HG02678 (cell line): ENCODE measurements at regions not wholly inside any gene's neighbourhood (a gene's known extent, or its start where the extent isn't known, plus 50 kb on each side); places are given as distances from the start of the nearest gene placed in this dataset.

ENCODE experiments used
- ATAC-seq: cut with Tn5 transposase; IDR thresholded peaks from one replicate; pipeline ENCODE4 v1.9.1; 2021; ENCODE audit warnings: mild to moderate bottlenecking, moderate library complexity; ENCODE audit not compliant: unreplicated experiment

DNA sequence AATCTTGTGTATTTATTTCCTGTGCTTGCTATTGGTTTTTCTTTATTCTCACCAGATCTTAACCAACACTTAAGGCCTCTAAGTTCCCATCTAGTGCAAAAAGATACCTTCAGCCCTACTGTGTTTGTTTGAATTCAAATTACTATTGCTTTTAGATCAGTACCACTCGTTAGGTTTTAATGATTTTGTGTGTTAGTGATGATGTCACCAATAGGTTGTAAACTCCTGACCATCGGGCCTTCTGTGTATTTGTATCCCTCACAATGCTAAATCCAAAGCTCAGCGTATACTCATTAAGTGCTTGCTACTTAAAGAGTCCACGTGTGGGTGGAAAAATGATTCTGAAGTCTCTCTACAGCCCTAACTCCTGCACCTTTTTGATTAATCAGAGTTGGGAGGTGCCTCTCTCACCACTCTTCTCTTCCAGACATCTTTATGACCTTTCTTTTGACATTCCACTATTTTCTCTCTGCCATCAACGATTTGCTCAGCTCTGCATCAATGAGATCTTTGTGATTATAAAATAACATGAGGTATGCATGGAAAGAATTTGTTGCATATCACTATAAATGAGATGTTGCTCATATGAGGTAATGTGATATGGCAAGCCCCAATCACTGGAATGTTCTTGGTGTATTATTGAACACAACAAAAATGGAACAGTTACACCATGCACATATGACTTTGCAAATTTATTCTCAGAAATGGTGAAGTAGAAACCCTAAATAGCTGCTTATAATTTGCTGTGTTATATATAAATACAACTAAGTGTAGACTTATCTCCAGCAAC, 55.1 kb upstream of the LAMA2 start:
- no peak for ATAC-seq

- no peak for ATAC-seq
These were observed 56.3 kb upstream of the LAMA2 start for GRCh38 chr6:128826606-128827005.

DNA sequence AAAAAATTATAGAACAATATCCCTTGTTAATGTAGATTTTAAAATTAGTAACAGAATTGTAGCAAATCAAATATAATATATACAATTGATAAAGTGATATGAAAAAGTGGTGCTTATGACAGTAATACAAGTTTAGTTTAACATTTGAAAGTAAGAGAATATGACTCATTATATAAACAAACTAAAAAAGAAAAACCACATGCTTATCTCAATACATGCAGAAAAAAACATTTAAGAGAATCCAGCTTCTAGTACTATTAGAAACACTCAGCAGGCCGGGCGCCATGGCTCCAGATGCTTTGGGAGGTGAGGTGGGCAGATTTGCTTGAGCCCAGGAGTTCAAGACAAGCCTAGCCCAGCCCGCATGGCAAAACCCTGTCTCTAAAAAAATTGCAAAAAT, 60.7 kb upstream of the LAMA2 start:
- ATAC-seq, result no peak

DNA sequence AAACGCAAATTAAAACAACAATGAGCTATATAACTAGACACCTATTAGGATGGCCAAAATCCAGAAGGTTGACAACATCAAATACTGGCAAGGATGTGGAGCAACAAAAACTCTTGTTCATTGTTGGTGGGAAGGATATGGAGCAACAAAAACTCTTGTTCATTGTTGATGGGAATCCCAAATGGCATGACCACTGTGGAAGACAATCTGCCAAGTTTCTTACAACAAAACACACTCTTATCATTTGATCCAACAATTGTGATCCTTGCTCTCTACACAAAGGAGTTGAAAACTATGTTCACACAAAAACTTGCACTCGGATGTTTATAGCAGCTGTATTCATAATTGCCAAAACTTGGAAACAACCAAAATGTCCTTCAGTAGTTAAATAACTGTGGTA, 61.8 kb upstream of the LAMA2 start:
- no peak for ATAC-seq

DNA sequence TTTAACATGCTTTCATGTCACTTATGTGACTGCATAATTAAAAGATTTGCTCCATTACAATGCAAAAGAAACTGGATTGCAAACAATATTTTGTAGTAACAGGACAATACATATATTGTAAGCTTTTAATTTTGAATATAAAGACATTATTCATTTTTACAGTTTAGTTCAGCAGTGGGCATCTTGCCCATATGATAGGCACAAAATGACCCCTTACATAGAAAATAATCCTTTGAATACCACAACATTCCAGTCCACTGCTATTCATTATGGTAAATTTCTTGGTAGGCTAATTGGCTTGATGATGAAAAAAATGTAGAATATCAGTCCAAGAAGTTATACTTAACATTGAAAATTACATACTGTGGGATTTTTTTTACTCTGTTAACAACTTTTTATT, 74.1 kb upstream of the LAMA2 start:
- no peak for ATAC-seq

DNA sequence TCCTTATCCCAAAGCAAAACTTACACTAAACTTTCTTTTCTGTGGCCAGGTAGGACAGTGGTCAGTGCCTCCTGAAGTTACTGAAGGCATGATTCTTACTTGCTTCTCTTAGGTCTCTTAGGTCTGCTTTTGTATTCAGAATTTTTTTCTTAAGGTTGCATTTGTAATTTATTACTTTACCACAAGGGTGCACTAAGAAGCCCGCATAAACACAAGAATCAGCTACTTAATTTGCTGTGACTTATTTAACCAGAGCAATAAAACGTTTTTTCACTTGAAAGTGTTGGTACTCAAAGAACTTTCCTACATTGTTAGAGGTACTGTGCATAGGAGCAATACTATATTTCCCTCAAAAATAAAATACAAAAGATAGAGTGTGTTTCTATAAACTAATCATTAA, 75.4 kb upstream of the LAMA2 start:
- ATAC-seq, result no peak

DNA sequence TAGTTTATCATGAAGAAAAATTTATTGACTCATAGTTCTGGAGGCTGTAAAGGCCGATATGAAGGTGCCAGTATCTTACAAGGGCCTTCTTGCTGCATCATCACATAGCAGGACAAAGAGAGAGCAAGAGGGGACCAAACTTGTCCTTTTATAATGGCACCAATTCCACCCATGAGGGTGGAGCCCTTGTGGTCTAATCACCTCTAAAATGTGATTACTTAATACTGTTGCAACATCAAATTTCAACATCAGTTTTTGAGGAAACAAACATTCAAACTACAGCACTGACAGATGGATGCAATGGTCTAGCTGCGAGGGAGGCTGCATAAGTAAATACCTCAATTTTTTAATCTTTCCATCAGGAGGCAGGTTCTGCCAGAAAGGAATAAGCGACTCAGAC, 76.7 kb upstream of the LAMA2 start:
- ATAC-seq, result no peak

GRCh38 chr6:128803911-128804310, 79.0 kb upstream of the LAMA2 start:
- no peak for ATAC-seq

DNA sequence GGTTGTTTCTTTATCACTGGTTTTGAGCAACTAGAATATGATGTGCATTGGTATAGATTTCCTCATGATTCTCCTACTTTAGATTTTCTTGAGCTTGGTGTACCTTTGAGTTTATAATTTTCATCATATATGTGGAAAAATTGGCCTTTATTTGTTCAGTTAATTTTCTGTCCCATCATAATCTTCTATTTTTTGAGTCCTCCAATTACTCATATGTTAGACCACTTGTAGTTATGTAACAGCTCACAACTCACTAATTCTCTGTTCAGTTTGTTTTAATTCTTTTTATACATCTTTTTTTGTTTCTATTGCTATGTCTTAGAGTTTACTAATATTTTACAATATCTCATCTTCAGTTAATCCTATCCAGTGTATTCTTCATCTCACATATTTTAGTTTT, 81.3 kb upstream of the LAMA2 start:
- no peak for ATAC-seq

GRCh38 chr6:128784266-128784665, 98.7 kb upstream of the LAMA2 start:
- no peak for ATAC-seq

GRCh38 chr6:128768187-128768586, 114.8 kb upstream of the LAMA2 start:
- ATAC-seq, result no peak

GRCh38 chr6:128767705-128768104, 115.2 kb upstream of the LAMA2 start:
- no peak for ATAC-seq

- no peak for ATAC-seq
These were observed 115.8 kb upstream of the LAMA2 start for GRCh38 chr6:128767150-128767549.

GRCh38 chr6:128763599-128764300, 119.2 kb upstream of the LAMA2 start:
- no peak for ATAC-seq

DNA sequence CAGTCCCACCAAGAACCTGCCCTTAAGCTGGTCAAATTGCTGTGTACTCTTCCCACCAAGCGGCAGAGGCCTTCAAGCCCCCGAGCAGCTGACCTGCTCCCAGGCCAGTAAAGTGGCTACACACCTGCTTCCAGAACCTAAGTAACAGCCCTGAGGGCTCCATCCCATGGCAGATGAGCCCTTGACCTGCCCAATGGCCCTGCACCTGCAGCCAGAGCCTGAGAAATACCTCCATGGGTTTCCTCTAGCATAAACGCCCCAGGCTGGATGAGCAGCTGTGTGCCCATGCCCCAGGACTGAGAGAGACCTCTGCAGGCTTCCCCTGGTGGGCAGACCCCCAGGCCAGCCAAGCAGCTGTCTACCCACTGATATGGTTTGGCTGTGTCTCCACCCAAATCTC, 123.0 kb upstream of the LAMA2 start:
- ATAC-seq, result no peak

- no peak for ATAC-seq
These were observed 123.5 kb upstream of the LAMA2 start for GRCh38 chr6:128759447-128759846.

DNA sequence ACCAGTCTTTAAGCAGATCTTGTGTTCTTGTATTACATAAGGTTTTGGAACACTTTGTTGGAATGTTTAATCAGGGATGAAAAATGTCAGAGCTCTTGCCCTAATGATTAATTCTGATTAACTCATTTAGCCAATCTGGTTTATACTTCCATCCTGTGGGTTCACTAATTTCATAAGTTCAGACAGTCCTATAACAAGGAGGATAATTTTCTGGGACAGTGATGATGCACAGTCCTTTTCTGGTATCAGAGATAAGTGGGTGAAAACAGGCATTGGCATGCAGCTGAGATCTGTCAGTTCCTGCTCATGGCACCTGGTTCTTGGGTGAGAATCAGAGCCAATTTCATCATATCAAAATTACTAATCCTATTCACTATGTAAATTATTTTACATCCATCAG, 125.0 kb upstream of the LAMA2 start:
- ATAC-seq, result no peak

DNA sequence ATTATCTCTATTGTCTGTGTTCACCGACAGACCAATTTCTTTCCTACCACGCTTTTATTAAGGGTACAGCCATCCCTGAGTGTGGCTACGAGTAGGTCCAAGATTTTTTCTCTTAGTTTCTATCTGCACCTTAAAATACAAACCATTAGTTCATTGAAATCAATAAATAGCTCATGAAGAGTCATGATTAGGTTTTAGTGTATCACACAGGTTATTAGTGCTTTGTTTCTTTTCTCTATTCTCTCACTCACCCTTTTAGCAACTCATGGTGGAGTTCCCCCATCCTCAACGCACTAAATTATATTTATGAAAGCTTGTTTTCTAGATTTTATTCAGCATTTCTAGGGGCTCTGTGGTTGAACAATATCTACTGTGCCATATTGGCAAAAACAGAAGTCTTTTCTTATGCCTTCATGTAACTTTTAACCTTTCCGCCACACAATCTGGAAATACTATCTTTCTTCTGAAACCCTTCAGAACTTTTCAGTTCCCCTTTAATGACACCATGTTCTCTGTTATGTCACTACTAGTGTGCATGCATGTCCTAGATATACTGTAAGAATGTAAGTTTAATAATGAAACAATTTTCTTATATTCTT, 128.2 kb upstream of the LAMA2 start:
- ATAC-seq, result peak; percentile 98

GRCh38 chr6:128743974-128744765, 138.8 kb upstream of the LAMA2 start:
- no peak for ATAC-seq

- no peak for ATAC-seq
These were observed 140.0 kb upstream of the LAMA2 start for GRCh38 chr6:128742900-128743299.

DNA sequence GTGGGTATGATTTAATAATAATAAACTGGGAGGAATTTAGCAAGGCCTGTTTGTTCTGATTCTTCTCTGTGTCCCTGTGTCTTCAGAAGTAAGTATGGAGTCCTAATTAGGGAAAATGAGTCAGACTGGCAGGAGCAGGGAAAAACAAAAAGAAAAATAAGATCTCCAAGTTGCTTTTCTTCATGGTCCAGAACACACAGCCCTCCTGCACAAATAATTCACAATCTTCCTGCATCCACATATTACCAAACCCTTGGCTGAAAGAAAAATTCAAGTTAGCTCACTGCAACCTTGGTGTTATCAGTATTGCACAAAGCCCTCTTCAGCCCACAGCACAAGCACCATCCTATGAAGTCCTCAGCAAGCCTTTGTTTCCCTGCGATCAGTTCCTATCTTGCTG, 142.0 kb upstream of the LAMA2 start:
- ATAC-seq, result no peak
